GM23338 (cell line): ENCODE measurements at regions not wholly inside any gene's neighbourhood (a gene's known extent, or its start where the extent isn't known, plus 50 kb on each side); places are given as distances from the start of the nearest gene placed in this dataset.
"Not testable (repeated sequence)": the region's sequence is repeated elsewhere in the genome, so short reads cannot be mapped to it uniquely, and the experiment has no call there.

Experiments
- ATAC-seq: fragments of 200-7000 bp; cut with Tn5 transposase; 3 replicates; pipeline ENCODE4 v1.9.1; 2020
- DNase-seq: peaks from one replicate; pipeline ENCODE4 v3.0.0-alpha.2; 2015; ENCODE audit warnings: low spot score
- H2AFZ ChIP-seq: fragments of 200-600 bp; sonication (generic); 2 replicates; pipeline ENCODE4 v1.8.0; 2016; ENCODE audit warnings: antibody characterized with exemption, mild to moderate bottlenecking, moderate library complexity
- H3F3A ChIP-seq: fragments of 200-600 bp; sonication (generic); replicated peaks from 2 replicates; pipeline ENCODE4 v1.8.0; 2017; ENCODE audit warnings: antibody characterized with exemption, mixed run types, low read depth
- H3K27ac ChIP-seq: fragments of 200-600 bp; sonication (generic); 2 replicates; pipeline ENCODE4 v1.6.1; 2016; ENCODE audit warnings: low read depth
- H3K27me3 ChIP-seq: fragments of 200-600 bp; sonication (generic); 2 replicates; pipeline ENCODE4 v1.8.0; 2016; ENCODE audit warnings: mild to moderate bottlenecking, mixed run types, moderate library complexity; ENCODE audit not compliant: insufficient read depth
- H3K36me3 ChIP-seq: fragments of 200-600 bp; sonication (generic); 2 replicates; pipeline ENCODE4 v1.8.0; 2016; ENCODE audit warnings: mild to moderate bottlenecking; ENCODE audit not compliant: insufficient read depth
- H3K4me1 ChIP-seq: fragments of 200-600 bp; sonication (generic); 2 replicates; pipeline ENCODE4 v1.8.0; 2016; ENCODE audit warnings: mild to moderate bottlenecking, moderate library complexity; ENCODE audit not compliant: insufficient read depth
- H3K4me2 ChIP-seq: fragments of 200-600 bp; sonication (generic); 2 replicates; pipeline ENCODE4 v1.7.1; 2017; ENCODE audit warnings: mixed run types
- H3K4me3 ChIP-seq: fragments of 200-600 bp; sonication (generic); 2 replicates; pipeline ENCODE4 v1.6.1; 2016; ENCODE audit warnings: mixed run types
- H3K79me2 ChIP-seq: fragments of 200-600 bp; sonication (generic); replicated peaks from 2 replicates; pipeline ENCODE4 v1.8.0; 2017; ENCODE audit warnings: mild to moderate bottlenecking; ENCODE audit not compliant: insufficient read depth
- H3K9me2 ChIP-seq: fragments of 200-600 bp; sonication (generic); 2 replicates; pipeline ENCODE4 v1.8.0; 2017; ENCODE audit not compliant: insufficient read depth
- H4K20me1 ChIP-seq: fragments of 200-600 bp; sonication (generic); replicated peaks from 2 replicates; pipeline ENCODE4 v1.8.0; 2017; ENCODE audit warnings: mild to moderate bottlenecking; ENCODE audit not compliant: insufficient read depth
- H3K27ac Mint-ChIP-seq: 2 replicates; pipeline ENCODE4 v1.8.0; 2020; ENCODE audit warnings: inconsistent platforms, mild to moderate bottlenecking, moderate library complexity, mixed read lengths
- H3K27me3 Mint-ChIP-seq: 3 replicates; pipeline ENCODE4 v1.8.0; 2022; ENCODE audit warnings: low read depth, mild to moderate bottlenecking, moderate library complexity, mixed read lengths, inconsistent platforms; ENCODE audit not compliant: insufficient read depth, poor library complexity
- H3K36me3 Mint-ChIP-seq: 3 replicates; pipeline ENCODE4 v1.8.0; 2021; ENCODE audit warnings: low read depth, mild to moderate bottlenecking, inconsistent platforms, moderate library complexity, mixed read lengths
- H3K4me1 Mint-ChIP-seq: 3 replicates; pipeline ENCODE4 v1.8.0; 2020; ENCODE audit warnings: mild to moderate bottlenecking, inconsistent platforms, mixed read lengths
- H3K4me3 Mint-ChIP-seq: 3 replicates; pipeline ENCODE4 v1.8.0; 2021; ENCODE audit warnings: moderate library complexity, mild to moderate bottlenecking, inconsistent platforms, mixed read lengths
- H3K9me3 Mint-ChIP-seq: 3 replicates; pipeline ENCODE4 v1.8.0; 2020; ENCODE audit warnings: moderate library complexity, mild to moderate bottlenecking, inconsistent platforms, mixed read lengths
- CTCF ChIP-seq, 2 experiments: fragments of 200-600 bp in 1 of 2; sonication (generic) in 1 of 2; conservative IDR thresholded peaks; 2 replicates each; pipeline versions ENCODE4 v1.5.1 to v1.6.1; 2016 to 2017; ENCODE audit warnings: antibody characterized with exemption in 2 of 2, low read depth in 2 of 2, mild to moderate bottlenecking in 2 of 2, moderate library complexity in 1 of 2
- ZNF331 ChIP-seq: fragments of 250-450 bp; sonication (Bioruptor Pico); IDR thresholded peaks from 2 replicates; pipeline ENCODE4 v1.5.0; 2020; ENCODE audit warnings: low read depth, mild to moderate bottlenecking, moderate library complexity

GRCh38 chr17:30716461-30717290 is 107.8 kb downstream of the CRLF3 start:
- Histone ChIP-seq H3K9me2 (no peaks in the 10 kb centered on the region), H3F3A (no peaks in the 10 kb centered on the region), H4K20me1 (peaks cover 38% of the 10 kb centered on the region), H2AFZ (no peak overlapping the region), H3K4me2 (no peak overlapping the region), H3K27ac (no peak overlapping the region), H3K4me1 (peaks cover 6% of the 10 kb centered on the region), H3K4me3 (no peak overlapping the region), H3K27me3 (no peaks in the 10 kb centered on the region), H3K79me2 (peaks cover 100% of the 10 kb centered on the region), H3K36me3 (no peaks in the 10 kb centered on the region)
- Mint-ChIP-seq H3K9me3 (no peaks in the 10 kb centered on the region; the same call in none of the 3 replicates), H3K36me3 (peaks cover 30% of the 10 kb centered on the region), H3K27ac (no peak overlapping the region), H3K4me1 (peaks cover 28% of the 10 kb centered on the region), H3K4me3 (no peak overlapping the region), H3K27me3 (peaks cover 16% of the 10 kb centered on the region)
- DNase-seq = peak; percentile 63
- TF ChIP-seq ZNF331 (CRISPR knock-in tag) (no peak), CTCF (conservative IDR thresholded peaks at IDR 0.05; ENCODE audit: low read depth in 2 of 2) (peak; percentile 43 to 74)
- peak; percentile 15 for ATAC-seq

- Histone ChIP-seq H3K4me1 (peaks cover 14% of the 10 kb centered on the region), H3K27ac (peak overlapping the region; percentile 63; the same call in 1 of the 2 replicates), H3K79me2 (peaks cover 100% of the 10 kb centered on the region), H4K20me1 (peaks cover 21% of the 10 kb centered on the region)
- H3K27ac Mint-ChIP-seq = peak overlapping the region; percentile 49; the same call in 1 of the 2 replicates
- not testable (repeated sequence) for H3K27me3 ChIP-seq, H3K4me2 ChIP-seq, H2AFZ ChIP-seq, H3K9me2 ChIP-seq, H3K4me3 ChIP-seq, H3K36me3 ChIP-seq, H3K4me3 Mint-ChIP-seq, H3F3A ChIP-seq, H3K9me3 Mint-ChIP-seq
- peaks cover 30% of the 10 kb centered on the region for H3K36me3 Mint-ChIP-seq
- peaks cover 38% of the 10 kb centered on the region for H3K4me1 Mint-ChIP-seq
- peak; percentile 71 to 72 for TF ChIP-seq CTCF (conservative IDR thresholded peaks at IDR 0.05; ENCODE audit: low read depth in 2 of 2)
- DNase-seq (peak; percentile 65), ATAC-seq (peak; percentile 69)
- H3K27me3 Mint-ChIP-seq = peaks cover 26% of the 10 kb centered on the region
These were observed 109.5 kb downstream of the CRLF3 start for GRCh38 chr17:30714825-30715622.

DNA sequence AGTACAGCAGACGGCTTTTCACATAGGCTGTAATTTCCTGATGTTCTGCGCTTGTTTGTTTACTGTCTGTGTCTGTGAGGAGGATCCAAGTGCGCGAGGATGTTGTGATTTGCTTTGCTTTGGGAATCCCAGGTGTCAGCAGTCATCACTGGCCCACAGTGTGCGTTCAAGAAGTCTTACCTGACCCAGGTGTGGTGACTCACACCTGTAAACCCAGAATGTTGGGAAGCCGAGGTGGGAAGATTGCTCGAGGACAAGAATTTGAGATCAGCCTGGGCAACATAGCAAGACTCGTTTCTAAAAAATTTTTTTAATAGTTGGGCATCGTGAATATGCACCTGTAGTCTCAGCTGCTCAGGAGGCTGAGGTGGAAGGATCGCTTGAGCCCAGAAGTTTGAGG is 110.7 kb downstream of the CRLF3 start:
- H3K9me2 ChIP-seq, H3K27me3 ChIP-seq, DNase-seq, H3K4me2 ChIP-seq, H3K4me3 Mint-ChIP-seq, H3K9me3 Mint-ChIP-seq, ATAC-seq, H3F3A ChIP-seq, H3K4me3 ChIP-seq, H2AFZ ChIP-seq, H3K27ac Mint-ChIP-seq, H3K36me3 ChIP-seq: not testable (repeated sequence)
- Mint-ChIP-seq H3K4me1 (peaks cover 38% of the 10 kb centered on the region), H3K36me3 (peaks cover 30% of the 10 kb centered on the region), H3K27me3 (peaks cover 26% of the 10 kb centered on the region)
- H3K79me2 ChIP-seq = peaks cover 95% of the 10 kb centered on the region
- peak overlapping the region; percentile 63 for H3K27ac ChIP-seq
- peaks cover 11% of the 10 kb centered on the region for H4K20me1 ChIP-seq
- peaks cover 14% of the 10 kb centered on the region for H3K4me1 ChIP-seq

DNA sequence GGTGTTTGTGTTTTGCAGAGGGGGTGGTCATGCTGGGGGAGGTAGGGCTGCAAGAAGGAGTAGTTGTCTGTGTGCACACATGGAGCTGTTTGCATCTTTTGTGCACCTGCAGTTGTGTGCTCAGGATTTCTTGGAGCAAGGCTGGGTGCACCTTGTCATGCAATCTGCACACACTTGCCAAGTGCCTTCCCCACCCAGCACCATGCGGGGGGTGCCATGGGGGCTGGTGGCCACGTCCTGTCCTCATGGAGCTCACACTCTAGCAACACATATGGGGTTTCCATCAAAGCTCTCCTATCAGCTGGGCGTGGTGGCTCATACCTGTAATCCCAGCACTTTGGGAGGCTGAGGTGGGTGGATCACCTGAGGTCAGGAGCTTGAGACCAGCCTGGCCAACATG is 111.6 kb downstream of the CRLF3 start:
- not testable (repeated sequence) for H3K4me3 ChIP-seq, H2AFZ ChIP-seq, H3K27ac ChIP-seq, H3K9me3 Mint-ChIP-seq, H3K4me2 ChIP-seq, H3K9me2 ChIP-seq, H3F3A ChIP-seq, ATAC-seq, DNase-seq, H3K36me3 ChIP-seq, H3K27me3 ChIP-seq
- Mint-ChIP-seq H3K4me3 (0 out of 3 replicates have a peak overlapping the region, but pooled peaks have one; percentile 12), H3K4me1 (peaks cover 38% of the 10 kb centered on the region), H3K27me3 (peaks cover 28% of the 10 kb centered on the region), H3K27ac (peak overlapping the region; percentile 65; the same call in 1 of the 2 replicates), H3K36me3 (peaks cover 26% of the 10 kb centered on the region)
- Histone ChIP-seq H3K79me2 (peaks cover 85% of the 10 kb centered on the region), H3K4me1 (peaks cover 14% of the 10 kb centered on the region), H4K20me1 (peaks cover 11% of the 10 kb centered on the region)
